Heart right ventricle (tissue), 16 donors: ENCODE measurements at regions not wholly inside any gene's neighbourhood (a gene's known extent, or its start where the extent isn't known, plus 50 kb on each side); places are given as distances from the start of the nearest gene placed in this dataset.
A peak's percentile ranks its signal among the peaks of the same experiment; 100 is the strongest.

Experiments
- ATAC-seq, 8 donors: fragments of 200-7000 bp; cut with Tn5 transposase; one replicate each; pipeline ENCODE4 v1.9.1; 2020; ENCODE audit warnings: mild to moderate bottlenecking in 8 of 8, moderate library complexity in 8 of 8, moderate number of reproducible peaks in 1 of 8
- DNase-seq, 2 donors: peaks; one replicate each; pipeline ENCODE4 v3.0.0-alpha.2; 2020
- H3K27ac ChIP-seq, 10 donors: fragments of 200-600 bp; sonication (generic) in 2 of 10; one replicate each; pipeline versions ENCODE4 v1.5.0 to v1.8.0; 2020 to 2022; ENCODE audit warnings: mild to moderate bottlenecking in 3 of 10
- H3K27me3 ChIP-seq, 7 donors: fragments of 200-600 bp; one replicate each; pipeline ENCODE4 v1.8.0; 2021 to 2022; ENCODE audit warnings: mild to moderate bottlenecking in 2 of 7
- H3K36me3 ChIP-seq, 9 donors: fragments of 200-600 bp; sonication (generic) in 1 of 9; one replicate each; pipeline versions ENCODE4 v1.5.0 to v1.8.0; 2020 to 2022; ENCODE audit warnings: mild to moderate bottlenecking in 2 of 9
- H3K4me1 ChIP-seq, 9 donors: fragments of 200-600 bp; sonication (generic) in 1 of 9; one replicate each; pipeline versions ENCODE4 v1.5.0 to v1.8.0; 2020 to 2022; ENCODE audit warnings: mild to moderate bottlenecking in 4 of 9
- H3K4me3 ChIP-seq, 10 donors: fragments of 200-600 bp; sonication (generic) in 2 of 10; one replicate each; pipeline versions ENCODE4 v1.5.0 to v1.8.0; 2020 to 2022; ENCODE audit warnings: mild to moderate bottlenecking in 7 of 10, moderate library complexity in 2 of 10
- H3K9me3 ChIP-seq, 11 donors: fragments of 200-600 bp in 10 of 11; sonication (generic) in 2 of 11; one replicate each; pipeline versions ENCODE4 v1.5.0 to v1.8.0; 2013 to 2022; ENCODE audit warnings: mild to moderate bottlenecking in 2 of 11, control low read depth in 1 of 11, moderate library complexity in 1 of 11
- CTCF ChIP-seq, 9 donors: fragments of 200-600 bp; sonication (generic) in 2 of 9; IDR thresholded peaks; one replicate each; pipeline versions ENCODE4 v1.5.0 to v1.8.0; 2021 to 2022; ENCODE audit warnings: antibody characterized with exemption in 9 of 9, mild to moderate bottlenecking in 5 of 9, moderate library complexity in 1 of 9
- WGBS, 2 donors: extraction: QIAGEN DNeasy Blood & Tissue Kit; methylation state at CpG; one replicate each; pipeline ENCODE4 v1.1.7; 2013; ENCODE audit warnings: inconsistent platforms in 1 of 2; 5-methylcytosine and 5-hydroxymethylcytosine counted together
- intact Hi-C, 10 donors: fragments of 100-400 bp; cut with DNase I; formaldehyde crosslinking; loops; one replicate each; pipeline versions ENCODE4 v1.11.1 to v1.14.2; 2022
- donor health status: Arrhythmogenic right ventricular cardiomyopathy.
- donor health status: ischemic (EF 13 %, LVEDD 7.1; RV severe dilation, severe dysfunction).
- donor health status: healthy with polysubstance abuse.
- donor health status: DM: no; HTN: yes; CAD: no.
- donor health status: DM: no; HTN: no; CAD: no.
- donor health status: ischemic (EF 25% LVEDD 6.9; RV normal size, moderate dysfunction).
- donor health status: ischemic (EF 25% LVEDD 5.7; RV mildly dilated, moderate dysfunction).
- donor health status: healthy.
- donor health status: DM: yes; HTN: yes; CAD: no.
- donor health status: Ischemic cardiomyopathy.
- donor health status: ischemic (EF 35%, LVEDD 5.7; RV mildly dilated, moderate dysfunction).
- donor health status: nonischemic (EF 11% LVEDD 7.7; RV severe dilation, severe dysfunction).
- donor health status: DM: yes; HTN: yes; CAD: no.
- donor health status: PGD.
- donor health status: ischemic (EF 29% LVEDD 5.4; RV normal size, mild dysfunction).
- donor health status: nonischemic (EF 23%, LVEDD 6.1; RV moderate dilation, normal function).

- peak in 3 of 8 donors; percentile 37 to 49 (median 41) for ATAC-seq
- 76 to 81% methylated on average over 9 of the region's 9 CpGs for WGBS, 2 donors
- Histone ChIP-seq H3K4me1 (no peaks in the 10 kb centered on the region), H3K4me3 (no peak overlapping the region), H3K36me3 (no peaks in the 10 kb centered on the region), H3K27ac (no peak overlapping the region), H3K9me3 (peaks cover 0 to 27% (median 0%) of the 10 kb centered on the region in 11 donors), H3K27me3 (no peaks in the 10 kb centered on the region)
- intact Hi-C loops, result no loop called here
- DNase-seq, result peak; percentile 13 to 16
- no peak for TF ChIP-seq CTCF (IDR thresholded peaks at IDR 0.05)
Observed at GRCh38 chr14:83342590-83342989, 1808.9 kb upstream of the SEL1L start.

GRCh38 chr14:83347874-83348273 lies 1814.2 kb upstream of the SEL1L start:
- no peak for TF ChIP-seq CTCF (IDR thresholded peaks at IDR 0.05)
- H3K27me3 ChIP-seq, result no peaks in the 10 kb centered on the region
- H3K27ac ChIP-seq, result no peak overlapping the region
- H3K9me3 ChIP-seq, result peaks cover 0 to 8% (median 0%) of the 10 kb centered on the region in 11 donors
- H3K36me3 ChIP-seq, result no peaks in the 10 kb centered on the region
- no peaks in the 10 kb centered on the region for H3K4me1 ChIP-seq
- intact Hi-C loops, result no loop called here
- 32 to 48% methylated on average over 1 of the region's 1 CpG for WGBS, 2 donors
- H3K4me3 ChIP-seq, result no peak overlapping the region
- ATAC-seq (no peak), DNase-seq (no peak)

- Histone ChIP-seq H3K9me3 (no peaks in the 10 kb centered on the region), H3K4me3 (no peak overlapping the region), H3K36me3 (no peaks in the 10 kb centered on the region), H3K27ac (no peak overlapping the region), H3K27me3 (no peaks in the 10 kb centered on the region), H3K4me1 (no peaks in the 10 kb centered on the region)
- no peak for TF ChIP-seq CTCF (IDR thresholded peaks at IDR 0.05)
- ATAC-seq, result no peak
- 83 to 84% methylated on average over 2 of the region's 2 CpGs for WGBS, 2 donors
- intact Hi-C loops, result no loop called here
- no peak for DNase-seq
Observed at GRCh38 chr14:83355609-83356008, 1822.0 kb upstream of the SEL1L start.

- no peak overlapping the region for H3K4me3 ChIP-seq
- no peak for DNase-seq
- no peaks in the 10 kb centered on the region for H3K4me1 ChIP-seq
- no peak overlapping the region for H3K27ac ChIP-seq
- H3K9me3 ChIP-seq, result no peaks in the 10 kb centered on the region
- no peak for TF ChIP-seq CTCF (IDR thresholded peaks at IDR 0.05)
- intact Hi-C loops, result no loop called here
- H3K36me3 ChIP-seq, result no peaks in the 10 kb centered on the region
- 90 to 91% methylated on average over 5 of the region's 5 CpGs for WGBS, 2 donors
- H3K27me3 ChIP-seq, result no peaks in the 10 kb centered on the region
- ATAC-seq, result no peak
Observed at GRCh38 chr14:83356080-83356479, 1822.4 kb upstream of the SEL1L start.

- 78 to 81% methylated on average over 1 of the region's 1 CpG for whole genome bisulfite sequencing, 2 donors
- Histone ChIP-seq H3K27ac (no peak overlapping the region), H3K36me3 (no peaks in the 10 kb centered on the region), H3K4me1 (no peaks in the 10 kb centered on the region), H3K9me3 (no peaks in the 10 kb centered on the region), H3K27me3 (no peaks in the 10 kb centered on the region), H3K4me3 (no peak overlapping the region)
- intact Hi-C loops, result no loop called here
- DNase-seq (no peak), ATAC-seq (no peak)
- TF ChIP-seq CTCF (IDR thresholded peaks at IDR 0.05), result no peak
Observed at GRCh38 chr14:83372271-83372670, 1838.6 kb upstream of the SEL1L start.
